Progenitor cell of endocrine pancreas (in vitro differentiated cells): ENCODE measurements at regions not wholly inside any gene's neighbourhood (a gene's known extent, or its start where the extent isn't known, plus 50 kb on each side); places are given as distances from the start of the nearest gene placed in this dataset.

Source experiments
- DNase-seq: peaks from one replicate; pipeline ENCODE4 v3.0.0; 2021; ENCODE audit warnings: low spot score; ENCODE audit not compliant: unreplicated experiment
- H3K27ac Mint-ChIP-seq: 2 replicates; pipeline ENCODE4 v1.8.0; 2021; ENCODE audit warnings: mild to moderate bottlenecking, moderate library complexity, mixed read lengths
- H3K27me3 Mint-ChIP-seq: 2 replicates; pipeline ENCODE4 v1.8.0; 2021; ENCODE audit warnings: mixed read lengths
- H3K36me3 Mint-ChIP-seq: 2 replicates; pipeline ENCODE4 v1.8.0; 2022; ENCODE audit warnings: mixed read lengths; ENCODE audit not compliant: insufficient read depth
- H3K4me1 Mint-ChIP-seq: 2 replicates; pipeline ENCODE4 v1.8.0; 2021; ENCODE audit warnings: low read depth, mixed read lengths
- H3K4me3 Mint-ChIP-seq: 2 replicates; pipeline ENCODE4 v1.8.0; 2021; ENCODE audit warnings: low read depth, mild to moderate bottlenecking, moderate library complexity, mixed read lengths
- H3K9me3 Mint-ChIP-seq: 2 replicates; pipeline ENCODE4 v1.8.0; 2021; ENCODE audit warnings: low read depth, mixed read lengths
- CTCF ChIP-seq: fragments of 200-600 bp; sonication (generic); IDR thresholded peaks from one replicate; pipeline ENCODE4 v1.5.0; 2021; ENCODE audit warnings: antibody characterized with exemption, mild to moderate bottlenecking; ENCODE audit not compliant: unreplicated experiment

DNA sequence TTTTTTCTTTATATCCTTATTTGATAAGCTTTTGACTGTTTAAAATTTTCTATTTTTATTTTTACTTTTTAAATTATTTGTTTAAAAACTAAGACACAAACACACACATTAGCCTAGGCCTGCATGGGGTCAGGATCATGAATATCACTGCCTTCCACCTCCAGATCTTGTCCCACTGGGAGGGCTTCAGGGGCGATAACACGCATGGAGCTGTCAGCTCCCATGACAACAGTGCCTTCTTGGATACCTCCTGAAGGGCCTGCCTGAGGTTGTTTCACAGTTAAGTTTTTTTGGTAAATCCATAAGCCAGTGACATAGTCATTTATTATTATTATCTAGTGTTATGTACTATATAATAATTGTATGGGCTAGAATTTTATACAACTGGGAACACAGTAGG is 85.4 kb upstream of the FAT1 start:
- Mint-ChIP-seq H3K36me3 (no peaks in the 10 kb centered on the region), H3K27me3 (no peaks in the 10 kb centered on the region), H3K27ac (no peak overlapping the region), H3K4me3 (no peak overlapping the region), H3K4me1 (peaks cover 7% of the 10 kb centered on the region), H3K9me3 (no peaks in the 10 kb centered on the region)
- no peak for DNase-seq
- no peak for TF ChIP-seq CTCF

DNA sequence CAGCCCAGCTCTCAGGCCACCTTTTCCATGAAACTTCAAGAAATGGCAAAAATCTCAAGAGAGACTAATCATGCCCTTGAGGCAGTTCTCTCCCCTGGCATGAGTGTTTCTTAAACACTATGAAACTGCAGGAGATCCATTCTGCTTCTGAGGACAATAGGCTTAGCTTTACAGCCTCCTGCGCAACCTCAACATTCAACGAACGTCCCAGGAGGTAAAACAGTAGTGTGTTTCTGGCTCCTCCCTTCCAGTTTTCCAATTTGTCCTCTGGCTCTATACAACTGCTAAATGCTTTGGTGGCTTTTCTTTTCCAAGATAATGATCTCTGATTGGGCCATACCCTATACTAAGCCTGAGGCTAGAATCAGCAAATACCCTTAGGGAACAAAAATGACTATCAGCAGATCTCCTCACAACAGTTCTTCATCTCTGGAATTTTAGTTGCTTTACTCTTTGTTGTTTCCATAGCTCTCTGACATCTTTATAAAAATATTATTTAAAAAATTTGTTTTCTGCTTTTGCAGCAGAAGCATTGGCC is 87.0 kb upstream of the FAT1 start:
- H3K4me1 Mint-ChIP-seq = peaks cover 5% of the 10 kb centered on the region

DNA sequence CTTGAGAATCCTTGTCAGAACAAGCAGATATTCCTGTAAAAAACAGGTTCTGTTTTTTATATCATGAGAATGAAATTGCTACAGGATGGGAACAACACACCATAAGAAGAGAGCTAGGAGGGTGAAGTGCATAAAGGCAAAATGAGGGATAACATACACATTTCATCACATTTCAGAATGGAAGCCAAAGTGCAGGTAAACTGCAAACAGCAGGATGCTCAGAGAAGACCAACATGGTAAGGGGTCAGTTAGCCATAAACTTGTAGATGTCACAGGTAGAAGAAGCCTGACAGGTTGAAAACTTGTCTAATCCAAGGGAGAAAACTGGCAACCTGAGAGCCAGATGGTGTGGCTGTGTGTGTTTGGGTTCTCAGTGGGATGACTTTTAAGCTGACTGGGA is 88.9 kb upstream of the FAT1 start:
- H3K4me1 Mint-ChIP-seq = no peaks in the 10 kb centered on the region
- no peaks in the 10 kb centered on the region for H3K27me3 Mint-ChIP-seq
- H3K36me3 Mint-ChIP-seq = no peaks in the 10 kb centered on the region
- no peak for TF ChIP-seq CTCF
- H3K9me3 Mint-ChIP-seq = no peaks in the 10 kb centered on the region
- DNase-seq = no peak
- no peak overlapping the region for H3K4me3 Mint-ChIP-seq
- H3K27ac Mint-ChIP-seq = no peak overlapping the region

More for the DNA sequence above, 87.0 kb upstream of the FAT1 start:
- Mint-ChIP-seq H3K4me3 (no peak overlapping the region), H3K27ac (no peak overlapping the region), H3K36me3 (no peaks in the 10 kb centered on the region), H3K27me3 (no peaks in the 10 kb centered on the region), H3K9me3 (no peaks in the 10 kb centered on the region)
- no peak for DNase-seq
- TF ChIP-seq CTCF = no peak

GRCh38 chr4:186813377-186814068 is 89.9 kb upstream of the FAT1 start:
- Mint-ChIP-seq H3K27ac (no peak overlapping the region), H3K36me3 (no peaks in the 10 kb centered on the region), H3K4me1 (no peaks in the 10 kb centered on the region), H3K9me3 (no peaks in the 10 kb centered on the region), H3K4me3 (no peak overlapping the region), H3K27me3 (no peaks in the 10 kb centered on the region)
- no peak for TF ChIP-seq CTCF
- DNase-seq = no peak

- no peak overlapping the region for H3K4me3 Mint-ChIP-seq
- H3K9me3 Mint-ChIP-seq = no peaks in the 10 kb centered on the region
- TF ChIP-seq CTCF = no peak
- no peaks in the 10 kb centered on the region for H3K4me1 Mint-ChIP-seq
- DNase-seq = no peak
- no peaks in the 10 kb centered on the region for H3K36me3 Mint-ChIP-seq
- no peak overlapping the region for H3K27ac Mint-ChIP-seq
- H3K27me3 Mint-ChIP-seq = no peaks in the 10 kb centered on the region
Observed at GRCh38 chr4:186814535-186815070, 90.9 kb upstream of the FAT1 start.
